ENCODE measurements at regions not wholly inside any gene's neighbourhood (a gene's known extent, or its start where the extent isn't known, plus 50 kb on each side); places are given as distances from the start of the nearest gene placed in this dataset.

GRCh38 chr20:23201658-23202057 is 115.5 kb upstream of the CD93 start:
- TF ChIP-seq, protein P1, sequence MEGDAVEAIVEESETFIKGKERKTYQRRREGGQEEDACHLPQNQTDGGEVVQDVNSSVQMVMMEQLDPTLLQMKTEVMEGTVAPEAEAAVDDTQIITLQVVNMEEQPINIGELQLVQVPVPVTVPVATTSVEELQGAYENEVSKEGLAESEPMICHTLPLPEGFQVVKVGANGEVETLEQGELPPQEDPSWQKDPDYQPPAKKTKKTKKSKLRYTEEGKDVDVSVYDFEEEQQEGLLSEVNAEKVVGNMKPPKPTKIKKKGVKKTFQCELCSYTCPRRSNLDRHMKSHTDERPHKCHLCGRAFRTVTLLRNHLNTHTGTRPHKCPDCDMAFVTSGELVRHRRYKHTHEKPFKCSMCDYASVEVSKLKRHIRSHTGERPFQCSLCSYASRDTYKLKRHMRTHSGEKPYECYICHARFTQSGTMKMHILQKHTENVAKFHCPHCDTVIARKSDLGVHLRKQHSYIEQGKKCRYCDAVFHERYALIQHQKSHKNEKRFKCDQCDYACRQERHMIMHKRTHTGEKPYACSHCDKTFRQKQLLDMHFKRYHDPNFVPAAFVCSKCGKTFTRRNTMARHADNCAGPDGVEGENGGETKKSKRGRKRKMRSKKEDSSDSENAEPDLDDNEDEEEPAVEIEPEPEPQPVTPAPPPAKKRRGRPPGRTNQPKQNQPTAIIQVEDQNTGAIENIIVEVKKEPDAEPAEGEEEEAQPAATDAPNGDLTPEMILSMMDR (IDR thresholded peaks at IDR 0.05; ENCODE audit: low read depth, low read length, missing input control) = no peak
- no peak for TF ChIP-seq ZBTB33 (IDR thresholded peaks at IDR 0.05)
- TF ChIP-seq, protein P2, sequence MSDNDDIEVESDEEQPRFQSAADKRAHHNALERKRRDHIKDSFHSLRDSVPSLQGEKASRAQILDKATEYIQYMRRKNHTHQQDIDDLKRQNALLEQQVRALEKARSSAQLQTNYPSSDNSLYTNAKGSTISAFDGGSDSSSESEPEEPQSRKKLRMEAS (IDR thresholded peaks at IDR 0.05) = no peak
- no peak for TF ChIP-seq GABPA (IDR thresholded peaks at IDR 0.05 in 1 of 2, conservative IDR thresholded peaks at IDR 0.05 in 1 of 2)
- TF ChIP-seq TAF1 (conservative IDR thresholded peaks at IDR 0.05) = no peak
- no peak for TF ChIP-seq RAD21 (IDR thresholded peaks at IDR 0.05)
- no peak for TF ChIP-seq HNF4A (conservative IDR thresholded peaks at IDR 0.05)
- no peak for TF ChIP-seq EGR1 (IDR thresholded peaks at IDR 0.05; ENCODE audit: low read depth in 2 of 2)
- no peak for TF ChIP-seq ATF3 (IDR thresholded peaks at IDR 0.05)
- no peak for TF ChIP-seq JUND (IDR thresholded peaks at IDR 0.05)
- no peak for TF ChIP-seq YY1 (IDR thresholded peaks at IDR 0.05)
- no peak for TF ChIP-seq REST (IDR thresholded peaks at IDR 0.05)
- TF ChIP-seq SP1 (IDR thresholded peaks at IDR 0.05) = no peak
- TF ChIP-seq FOXA2 (IDR thresholded peaks at IDR 0.05) = no peak
